ENCODE measurements at regions not wholly inside any gene's neighbourhood (a gene's known extent, or its start where the extent isn't known, plus 50 kb on each side); places are given as distances from the start of the nearest gene placed in this dataset.
"Not testable (repeated sequence)": the region's sequence is repeated elsewhere in the genome, so short reads cannot be mapped to it uniquely, and the experiment has no call there.

DNA sequence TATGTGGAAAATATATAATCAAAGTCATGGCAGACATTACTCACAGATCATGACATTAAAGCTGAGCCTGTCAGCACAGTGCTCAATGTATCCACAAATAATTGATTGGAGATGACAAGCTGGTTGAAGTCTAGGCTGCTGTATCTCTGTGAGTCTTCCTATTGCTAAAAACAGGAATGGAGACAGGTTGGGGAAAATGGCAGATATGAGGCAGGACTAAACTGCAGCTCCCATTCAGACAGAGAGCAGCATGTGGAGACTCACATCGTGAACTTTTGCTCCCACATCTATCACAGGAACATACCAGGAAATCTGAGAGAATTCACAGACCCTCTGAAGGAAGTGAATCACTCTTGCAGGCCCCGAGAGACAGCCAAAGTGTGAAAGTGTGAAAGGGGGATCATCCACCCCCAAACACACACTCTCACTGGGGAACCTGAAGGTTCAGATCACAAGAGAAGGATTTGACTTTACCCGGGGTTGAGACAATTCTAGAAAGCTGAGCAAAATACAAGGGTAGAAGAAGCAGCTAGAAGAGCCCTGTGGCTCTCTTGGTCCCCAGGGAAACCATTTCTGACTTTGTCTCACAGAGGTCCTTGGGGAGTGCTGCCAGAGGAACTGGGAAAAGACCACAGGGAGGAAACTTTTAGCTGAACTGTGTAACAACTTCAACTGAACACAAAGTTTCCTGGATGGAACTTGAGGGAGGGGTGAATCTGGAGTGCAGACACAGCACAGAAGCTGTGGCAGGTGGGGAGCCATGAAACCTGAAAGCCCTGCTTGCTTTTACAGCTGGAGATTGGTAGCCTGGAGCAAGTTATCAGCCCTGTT, 173.4 kb downstream of the S1PR1 start:
- DNase-seq: no peak

DNA sequence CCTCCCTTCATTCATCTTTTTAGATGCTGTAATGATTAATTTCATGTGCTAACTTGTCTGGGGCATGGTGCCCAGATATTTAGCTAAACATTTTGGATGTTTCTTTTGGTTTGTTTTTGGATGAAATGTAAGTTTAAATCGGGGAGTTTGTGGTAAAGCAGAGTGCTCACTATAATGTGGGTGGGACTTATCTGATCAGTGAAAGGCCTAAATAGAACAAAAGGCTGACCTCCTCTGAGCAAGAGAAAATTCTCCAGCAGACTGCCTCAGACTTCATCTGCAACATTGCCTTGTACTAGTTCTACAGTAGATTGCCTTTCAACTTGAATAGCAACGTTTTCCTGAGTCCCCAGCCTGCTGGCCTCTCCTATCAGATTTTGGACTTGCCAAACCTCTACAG, 183.6 kb downstream of the S1PR1 start:
- no peak for DNase-seq

DNA sequence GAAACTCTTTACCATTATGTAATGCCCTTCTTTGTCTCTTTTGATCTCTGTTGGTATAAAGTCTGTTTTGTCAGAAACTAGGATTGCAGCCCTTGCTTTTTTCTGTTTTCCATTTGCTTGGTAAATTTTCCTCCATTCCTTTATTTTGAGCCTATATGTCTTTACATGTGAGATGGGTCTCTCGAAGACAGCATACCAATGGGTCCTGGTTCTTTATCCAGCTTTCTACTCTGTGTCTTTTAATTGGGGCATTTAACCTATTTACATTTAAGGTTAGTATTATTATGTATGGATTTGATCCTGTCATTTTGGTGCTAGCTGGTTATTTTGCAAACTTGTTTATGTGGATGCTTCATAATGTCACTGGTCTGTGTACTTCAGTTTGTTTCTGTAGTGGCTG, 191.3 kb downstream of the S1PR1 start:
- DNase-seq: not testable (repeated sequence)

DNA sequence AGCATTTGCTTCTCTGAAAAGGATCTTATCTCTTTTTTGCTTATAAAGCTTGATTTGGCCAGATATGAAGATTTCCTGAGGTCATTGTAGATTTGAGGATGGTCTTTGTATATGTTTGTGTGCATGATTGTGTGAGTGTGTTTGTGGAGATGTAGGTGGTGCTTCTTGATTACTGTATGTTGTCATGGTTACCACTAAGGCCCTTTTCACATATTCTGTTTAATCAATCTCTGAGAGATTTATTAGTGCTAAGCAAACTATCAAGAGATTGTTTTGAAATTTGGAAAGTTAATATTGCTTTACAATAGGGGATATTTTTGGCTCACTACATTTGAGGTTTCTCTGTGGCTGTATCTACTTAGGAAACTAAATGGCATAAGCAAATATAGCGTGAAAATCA, 191.7 kb downstream of the S1PR1 start:
- no peak for DNase-seq

DNA sequence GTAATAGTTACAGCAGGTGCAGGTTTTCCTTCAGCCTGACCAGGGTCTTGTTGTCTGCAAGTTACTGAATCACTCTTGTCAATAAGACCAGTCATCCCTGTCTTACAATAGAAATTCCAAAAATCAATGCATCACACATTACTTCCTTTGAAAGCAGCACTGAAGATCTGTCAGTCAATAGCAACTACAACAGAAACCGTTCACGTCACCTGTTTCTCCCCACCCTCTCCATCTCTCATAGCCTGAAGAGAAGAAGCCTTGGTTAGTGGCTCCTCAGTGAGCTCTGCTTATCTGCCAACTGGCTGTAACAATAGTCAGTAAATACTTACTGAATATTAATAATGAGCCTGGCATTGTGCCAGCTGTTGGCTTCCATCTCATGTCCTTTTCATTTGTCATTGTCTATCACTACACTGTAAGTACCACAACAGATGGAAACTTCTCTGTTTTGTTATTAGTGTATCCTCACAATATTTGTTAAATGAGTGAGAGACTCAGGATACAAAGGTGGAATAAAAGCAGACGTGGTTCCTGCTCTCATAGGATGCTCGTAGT, 195.2 kb downstream of the S1PR1 start:
- peak in 1 of 56 donors; percentile 6 for DNase-seq

DNA sequence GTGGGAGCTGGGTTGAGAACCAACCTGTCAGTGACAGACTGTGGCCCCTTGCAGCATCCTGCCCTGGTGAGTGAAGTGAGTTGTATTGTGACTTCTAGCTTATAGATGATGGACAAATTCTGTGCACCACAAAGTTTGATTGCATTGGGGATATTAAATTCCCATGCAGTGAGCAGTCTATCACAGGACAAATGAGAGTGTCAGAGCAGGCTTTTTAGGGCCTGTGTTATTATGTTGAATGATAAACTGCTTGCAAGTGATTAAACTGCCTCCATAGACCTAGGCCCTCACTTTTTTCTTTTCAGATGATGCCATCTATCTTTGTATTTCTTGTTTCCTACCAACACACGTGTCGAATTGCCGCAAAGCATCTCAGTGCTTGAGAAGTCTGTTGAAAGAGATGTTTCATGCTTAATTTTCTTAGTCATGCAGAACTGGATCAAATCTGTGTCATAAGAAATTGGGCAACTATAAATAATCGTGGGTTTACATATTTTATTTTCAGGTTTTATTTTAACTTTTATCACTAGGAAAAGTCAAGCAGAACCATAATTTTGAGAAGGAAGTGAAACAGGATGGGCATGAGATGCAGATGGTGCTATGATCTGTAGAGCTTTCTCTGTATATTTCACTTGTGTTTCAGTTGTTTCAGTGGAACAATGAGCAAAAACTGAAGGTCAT, 199.2 kb downstream of the S1PR1 start:
- DNase-seq: no peak

DNA sequence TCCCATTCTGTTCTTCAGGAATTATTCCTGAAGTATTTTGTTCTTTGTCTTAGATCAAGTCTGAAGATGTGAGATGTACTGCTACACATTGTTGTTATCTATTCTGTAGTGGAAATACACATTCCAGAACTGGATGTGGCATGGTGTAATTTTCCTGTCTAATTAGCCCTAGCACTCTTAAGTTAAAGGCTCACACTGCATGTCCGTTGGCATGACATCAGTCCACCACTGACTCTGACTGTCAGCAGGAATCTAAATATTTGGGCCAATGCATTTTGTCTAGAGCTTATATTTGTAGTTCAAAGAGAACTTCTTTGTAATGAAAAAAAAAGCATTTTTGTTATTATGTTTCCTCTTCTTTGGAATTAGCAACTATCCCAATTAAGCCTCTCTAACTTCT, 201.0 kb downstream of the S1PR1 start:
- DNase-seq: no peak

DNA sequence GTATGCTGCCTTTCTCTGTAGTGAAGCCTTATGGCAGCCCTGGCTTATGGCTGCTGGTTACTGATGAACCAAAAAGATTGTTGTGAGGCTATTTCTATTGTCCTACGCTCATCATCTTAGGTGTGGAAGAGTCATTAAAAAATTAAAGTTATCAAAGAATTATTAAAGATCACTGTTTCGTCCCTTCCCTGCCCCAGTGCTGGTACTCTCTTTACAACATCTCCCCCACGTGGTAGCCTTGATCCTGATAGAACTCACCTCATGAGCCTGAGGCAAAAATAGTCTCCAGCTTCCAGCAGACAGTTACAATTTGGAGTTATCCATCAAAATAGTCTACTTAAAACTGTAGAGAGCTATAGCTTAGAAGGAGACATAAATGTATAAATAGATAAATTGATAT, 201.5 kb downstream of the S1PR1 start:
- DNase-seq: no peak

DNA sequence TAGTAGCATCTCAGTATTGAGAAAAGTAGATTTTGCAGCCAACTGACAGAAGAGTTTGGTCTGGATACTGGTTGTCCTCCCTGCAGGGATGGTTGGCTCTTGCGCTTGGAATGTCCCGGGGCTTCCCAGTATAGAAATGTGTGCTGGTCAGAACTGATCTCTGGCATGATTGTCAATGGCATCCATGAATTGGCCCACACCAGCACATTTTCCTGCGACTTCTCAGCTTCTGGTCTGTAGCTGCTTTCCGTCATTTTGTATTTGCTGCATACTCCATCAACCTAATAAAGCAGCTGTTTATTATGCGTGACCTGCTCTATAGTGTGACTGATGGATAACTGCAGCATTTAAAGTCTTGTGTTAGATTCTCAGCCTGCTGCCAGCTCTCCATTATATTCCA, 203.7 kb downstream of the S1PR1 start:
- no peak for DNase-seq

DNA sequence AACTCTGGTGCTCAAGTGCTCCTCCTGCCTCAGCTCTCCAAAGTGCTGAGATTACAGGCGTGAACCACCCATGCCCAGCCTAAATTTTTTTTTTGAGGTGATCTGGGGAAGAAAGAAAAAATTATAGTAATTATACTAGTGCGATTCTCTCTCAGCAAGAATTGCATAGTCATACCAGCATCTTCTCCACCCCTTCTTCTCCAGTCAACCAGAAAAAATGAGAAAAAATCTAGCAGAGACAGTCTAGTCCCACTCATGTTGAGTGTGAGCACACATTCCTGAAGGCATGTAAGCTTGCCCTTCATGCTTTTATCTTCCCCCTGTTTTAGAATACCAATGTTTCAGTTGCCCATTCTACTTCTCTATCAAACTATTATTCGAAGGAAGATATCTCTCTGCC, 207.6 kb downstream of the S1PR1 start:
- no peak for DNase-seq

DNA sequence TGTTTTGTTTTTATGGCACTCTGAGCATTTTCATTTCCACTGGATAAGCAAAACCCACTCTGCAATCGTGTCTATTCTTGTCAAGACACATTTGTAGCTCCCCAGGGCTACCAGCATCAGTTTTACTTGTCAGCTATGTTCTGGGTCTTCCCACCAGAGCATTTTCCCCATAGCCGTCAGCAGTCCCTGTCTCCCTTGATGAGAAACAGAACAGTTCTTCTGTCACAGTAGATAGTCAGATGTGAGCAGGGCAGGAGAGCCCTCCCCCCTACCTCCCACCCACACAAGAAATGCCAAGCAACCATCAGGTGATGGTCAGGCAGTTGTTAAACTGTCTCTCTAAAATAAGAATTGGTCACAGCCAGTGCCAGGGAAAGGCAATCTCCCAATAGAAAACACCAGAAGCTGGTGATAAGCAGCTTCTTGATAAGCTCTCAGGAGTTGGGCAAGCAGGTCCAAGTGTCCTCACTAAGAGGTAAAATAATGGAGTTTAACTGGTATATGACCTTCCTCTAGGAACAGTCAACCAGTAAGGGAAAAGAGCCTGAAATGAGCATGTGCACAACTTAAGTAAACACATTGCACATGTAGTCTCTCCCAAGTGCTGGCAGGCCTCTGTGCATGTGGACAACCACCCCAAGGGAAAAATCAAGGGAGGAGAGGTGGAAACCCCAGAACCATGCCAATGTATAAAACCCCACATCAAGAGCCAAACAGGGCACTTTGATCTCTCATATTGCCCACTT, 208.2 kb downstream of the S1PR1 start:
- no peak for DNase-seq

DNA sequence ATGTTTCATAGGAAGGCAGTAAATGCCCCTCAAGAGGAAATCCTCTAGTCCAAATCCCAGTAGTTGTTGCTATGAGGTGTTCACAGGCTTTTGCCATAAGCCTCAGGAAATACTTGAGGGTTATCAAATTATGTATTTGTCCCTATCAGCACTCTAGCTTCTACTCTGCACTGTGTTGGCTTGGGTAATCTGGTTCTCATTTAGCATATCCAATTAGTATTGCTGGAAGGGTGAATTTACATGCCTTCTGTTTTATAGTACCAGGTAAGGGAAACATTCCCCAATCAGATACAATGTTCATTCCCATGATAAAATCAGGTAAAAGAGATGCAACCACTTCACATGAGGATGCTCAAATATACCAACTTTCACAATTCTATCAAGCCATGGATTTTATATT, 211.2 kb downstream of the S1PR1 start:
- no peak for DNase-seq

DNA sequence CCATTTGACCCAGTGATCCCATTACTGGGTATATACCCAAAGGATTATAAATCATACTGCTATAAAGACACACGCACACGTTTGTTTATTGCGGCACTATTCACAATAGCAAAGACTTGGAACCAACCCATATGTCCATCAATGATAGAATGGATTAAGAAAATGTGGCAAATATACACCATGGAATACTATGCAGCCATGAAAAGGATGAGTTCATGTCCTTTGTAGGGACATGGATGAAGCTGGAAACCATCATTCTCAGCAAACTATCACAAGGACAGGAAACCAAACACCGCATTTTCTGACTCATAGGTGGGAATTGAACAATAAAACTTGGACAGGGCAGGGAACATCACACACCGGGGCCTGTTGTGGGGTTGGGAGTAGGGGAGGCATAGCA, 213.9 kb downstream of the S1PR1 start:
- not testable (repeated sequence) for DNase-seq

DNA sequence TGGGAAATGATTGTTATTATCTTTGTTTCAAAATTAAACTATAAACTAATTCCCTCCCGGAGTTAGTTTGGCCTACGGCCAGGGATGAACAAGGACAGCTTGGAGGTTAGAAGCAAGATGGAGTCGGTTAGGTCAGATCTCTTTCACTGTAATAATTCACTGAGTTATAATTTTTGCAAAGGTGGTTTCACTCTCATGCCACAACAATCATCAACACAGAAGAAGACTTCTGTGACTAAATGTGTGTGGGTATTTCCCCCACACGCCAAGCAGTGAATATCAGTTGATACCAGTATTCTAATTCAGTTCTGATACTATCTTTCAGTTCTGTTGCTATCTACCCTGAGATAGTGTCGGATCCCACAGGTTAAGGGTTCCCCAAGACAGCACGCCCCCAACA, 215.1 kb downstream of the S1PR1 start:
- no peak for DNase-seq

DNA sequence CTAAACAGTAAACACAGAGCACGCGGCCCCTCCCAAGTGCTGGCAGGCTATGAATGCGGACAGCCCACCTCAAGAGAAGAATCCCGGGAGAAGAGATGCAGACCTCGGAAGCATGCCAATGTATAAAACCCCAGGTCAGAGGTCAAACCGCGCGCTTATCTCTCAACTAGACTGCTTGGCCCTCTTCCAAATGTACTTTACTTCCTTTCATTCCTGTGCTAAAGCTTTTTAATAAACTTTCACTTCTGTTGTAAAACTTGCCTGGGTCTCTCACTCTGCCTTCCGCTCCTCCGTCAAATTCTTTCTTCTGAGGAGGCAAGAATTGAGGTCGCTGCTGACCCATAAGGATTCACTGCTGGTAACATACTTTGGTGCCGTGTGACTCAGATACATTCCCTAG, 216.0 kb downstream of the S1PR1 start:
- no peak for DNase-seq

DNA sequence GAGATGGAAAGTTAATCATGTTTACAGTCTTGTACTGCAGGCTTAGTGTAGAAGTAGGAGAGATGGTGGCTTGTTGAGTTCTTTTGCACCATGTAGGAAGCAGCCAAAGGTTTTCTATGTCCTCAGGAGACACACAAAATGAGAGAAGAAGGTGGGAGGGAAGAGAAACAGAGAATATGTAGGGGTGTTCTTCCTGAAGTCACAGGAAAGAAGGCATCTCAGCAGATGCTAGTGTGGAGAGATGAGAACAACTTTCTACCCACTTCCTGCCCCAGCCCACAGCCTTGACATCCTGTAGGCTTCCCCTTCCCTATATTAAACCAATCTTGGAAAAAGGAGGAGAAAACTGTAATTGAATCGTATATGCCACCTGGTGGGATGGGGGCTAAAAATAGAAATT, 217.0 kb downstream of the S1PR1 start:
- no peak for DNase-seq

DNA sequence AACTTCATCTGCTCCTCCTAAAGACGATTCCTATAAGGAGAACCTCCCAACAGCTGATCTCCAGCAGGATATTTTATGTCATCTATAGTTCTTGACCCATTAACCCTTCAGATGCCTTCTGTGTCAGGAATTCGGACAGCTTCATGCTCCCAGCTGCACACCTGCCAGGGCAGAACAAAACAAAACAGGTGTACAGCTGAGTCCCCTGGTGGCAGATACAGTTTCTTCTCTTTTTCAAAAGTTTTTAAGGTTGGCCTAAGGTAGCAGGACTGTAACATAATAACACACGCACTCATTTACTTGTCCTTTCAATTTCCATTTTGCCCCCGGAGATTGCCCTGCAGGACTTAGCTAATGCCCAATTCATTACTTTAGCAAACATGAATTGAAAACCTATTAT, 218.3 kb downstream of the S1PR1 start:
- no peak for DNase-seq

DNA sequence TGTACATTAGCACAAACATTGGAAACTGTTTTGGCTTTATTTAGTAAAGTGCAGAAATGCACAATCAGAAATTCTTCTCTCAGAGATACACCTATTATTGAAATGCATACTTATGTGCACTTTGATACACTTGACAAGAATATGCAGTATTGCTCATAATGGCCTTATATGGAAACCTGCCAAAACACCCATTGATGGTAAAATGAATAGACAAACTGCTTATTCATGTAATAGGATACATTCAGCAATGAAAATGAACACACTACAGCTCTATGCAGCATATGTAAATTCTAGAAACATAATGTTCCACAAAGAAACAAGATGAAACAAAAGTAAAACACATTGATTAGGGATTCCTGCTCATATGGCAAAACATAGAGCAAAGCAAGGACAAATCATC, 223.9 kb downstream of the S1PR1 start:
- DNase-seq: no peak

DNA sequence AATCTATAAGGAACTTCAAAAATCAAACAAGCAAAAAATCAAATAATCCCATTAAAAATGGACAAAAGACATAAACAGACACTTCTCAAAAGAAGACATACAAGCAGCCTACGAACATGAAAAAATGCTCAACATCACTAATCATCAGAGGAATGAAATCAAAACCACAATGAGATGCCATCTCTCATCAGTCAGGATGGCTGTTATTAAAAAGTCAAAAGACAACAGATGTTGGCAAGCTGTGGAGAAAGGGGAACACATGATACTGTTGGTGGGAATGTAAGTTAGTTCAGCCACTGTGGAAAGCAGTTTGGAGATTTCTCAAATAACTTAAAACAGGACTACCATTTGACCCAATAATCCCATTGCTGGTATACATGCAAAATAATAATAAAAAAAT, 226.4 kb downstream of the S1PR1 start:
- no peak for DNase-seq

DNA sequence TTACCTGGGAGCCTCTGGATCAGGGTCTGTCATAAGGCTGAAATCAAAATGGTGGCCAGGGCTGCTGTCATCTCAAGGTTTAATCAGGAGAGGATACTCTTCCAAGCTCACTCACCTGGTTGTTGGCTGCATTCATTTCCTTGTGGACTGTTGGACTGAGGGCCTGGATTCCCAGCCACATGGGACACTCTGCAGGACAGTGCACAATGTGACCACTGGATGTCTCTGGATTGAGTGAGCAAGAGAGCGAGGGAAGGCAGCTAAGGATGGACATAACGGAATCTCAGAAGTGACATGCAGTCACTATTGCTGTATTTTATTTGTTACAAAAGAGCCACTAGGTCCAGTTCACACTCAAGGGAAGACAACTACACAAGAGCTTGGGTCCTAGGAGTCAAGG, 229.1 kb downstream of the S1PR1 start:
- no peak for DNase-seq

DNA sequence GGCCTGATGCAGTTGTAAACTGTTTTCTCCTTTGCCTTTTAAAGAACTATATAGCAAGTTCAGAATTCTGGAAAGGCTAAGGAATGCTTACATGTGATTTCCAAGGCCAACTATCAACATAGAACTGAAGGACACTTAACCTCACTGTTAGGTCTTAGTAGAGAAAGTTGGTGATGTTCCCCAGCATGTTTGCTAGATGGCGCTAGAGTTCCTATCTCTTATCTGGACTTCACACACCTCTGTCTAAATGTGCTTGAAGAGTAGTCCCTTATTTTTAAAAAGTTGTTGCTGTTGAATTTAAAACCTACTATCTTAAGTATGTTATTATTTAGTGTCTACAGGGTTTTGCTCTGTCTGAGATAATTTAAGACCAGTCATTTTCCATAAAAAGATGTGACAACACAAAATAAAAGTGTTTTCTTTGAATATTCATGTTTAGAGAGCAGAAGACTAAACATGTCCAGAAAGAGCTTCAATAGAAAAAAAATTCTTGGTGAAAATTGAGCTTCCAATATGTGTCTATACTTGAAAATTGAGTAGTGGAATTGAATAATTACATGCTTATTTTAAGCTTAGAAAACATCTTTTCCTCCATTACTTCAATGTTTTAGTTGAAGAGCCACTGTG, 237.3 kb downstream of the S1PR1 start:
- no peak for DNase-seq

DNA sequence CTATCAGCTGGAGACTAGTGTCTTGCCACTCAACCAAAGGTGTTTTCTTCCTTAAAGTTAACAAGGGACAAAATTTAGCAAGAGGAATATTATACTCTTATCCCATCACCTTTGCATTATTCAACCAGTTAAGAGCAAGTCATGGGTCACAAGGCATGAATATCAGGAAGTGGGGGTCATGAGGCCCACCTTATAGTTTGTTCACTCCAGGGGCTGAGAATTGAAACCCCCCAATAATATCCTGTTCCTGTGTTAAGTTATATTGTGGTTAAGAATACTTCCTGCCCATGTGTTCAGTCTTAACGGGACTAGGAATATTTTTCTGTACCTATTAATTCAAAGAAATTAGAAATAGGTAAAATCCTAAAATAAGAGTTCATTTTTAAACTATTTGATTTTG, 239.7 kb downstream of the S1PR1 start:
- no peak for DNase-seq
